Left lung (tissue), 4 donors: ENCODE measurements at regions not wholly inside any gene's neighbourhood (a gene's known extent, or its start where the extent isn't known, plus 50 kb on each side); places are given as distances from the start of the nearest gene placed in this dataset.
"Not testable (repeated sequence)": the region's sequence is repeated elsewhere in the genome, so short reads cannot be mapped to it uniquely, and the experiment has no call there.

Source experiments
- ATAC-seq: fragments of 200-7000 bp; cut with Tn5 transposase; one replicate; pipeline ENCODE4 v1.9.1; 2020; ENCODE audit warnings: moderate library complexity
- DNase-seq, 4 donors: peaks; one replicate each; pipeline ENCODE4 v3.0.0-alpha.2; 2013 to 2020
- H3K27ac ChIP-seq, 2 donors: fragments of 200-600 bp; sonication (generic) in 1 of 2; one replicate each; pipeline versions ENCODE4 v1.5.0 to v1.8.0; 2020 to 2021
- H3K27me3 ChIP-seq, 2 donors: fragments of 200-600 bp; sonication (generic) in 1 of 2; one replicate each; pipeline versions ENCODE4 v1.5.0 to v1.8.0; 2020 to 2021
- H3K36me3 ChIP-seq, 2 donors: fragments of 200-600 bp; sonication (generic) in 1 of 2; one replicate each; pipeline versions ENCODE4 v1.5.0 to v1.8.0; 2020 to 2021
- H3K4me1 ChIP-seq, 2 donors: fragments of 200-600 bp; one replicate each; pipeline ENCODE4 v1.8.0; 2021
- H3K4me3 ChIP-seq, 2 donors: fragments of 200-600 bp; sonication (generic) in 1 of 2; one replicate each; pipeline versions ENCODE4 v1.5.0 to v1.8.0; 2020 to 2021; ENCODE audit warnings: mild to moderate bottlenecking in 1 of 2
- H3K9me3 ChIP-seq, 2 donors: fragments of 200-600 bp; sonication (generic) in 1 of 2; one replicate each; pipeline versions ENCODE4 v1.5.0 to v1.8.0; 2020 to 2021
- CTCF ChIP-seq, 2 donors: fragments of 200-600 bp; sonication (generic) in 1 of 2; IDR thresholded peaks; one replicate each; pipeline versions ENCODE4 v1.5.0 to v1.8.0; 2021; ENCODE audit warnings: antibody characterized with exemption in 2 of 2
- intact Hi-C, 2 donors: fragments of 100-400 bp; cut with DNase I; formaldehyde crosslinking; loops; one replicate each; pipeline versions ENCODE4 v1.11.2 to v1.14.2; 2022
- donor health status: DM: no; HTN: yes; CAD: no.
- donor health status: DM: no; HTN: no; CAD: no.

- H3K36me3 ChIP-seq, result not testable (repeated sequence)
Measured at GRCh38 chr5:97234380-97234779, 51.3 kb upstream of the RIOK2 start.

GRCh38 chr5:97242341-97242740 lies 59.3 kb upstream of the RIOK2 start:
- intact Hi-C loops, result no loop called here
- no peak for DNase-seq
- H3K4me1 ChIP-seq, result no peaks in the 10 kb centered on the region

More at GRCh38 chr5:97234380-97234779, 51.3 kb upstream of the RIOK2 start:
- DNase-seq, intact Hi-C loops, H3K27me3 ChIP-seq, H3K27ac ChIP-seq, H3K4me1 ChIP-seq, H3K9me3 ChIP-seq, H3K4me3 ChIP-seq, ATAC-seq: not testable (repeated sequence)

GRCh38 chr5:97243353-97243752 lies 60.3 kb upstream of the RIOK2 start:
- no peak overlapping the region for H3K4me3 ChIP-seq
- no peak for DNase-seq
- intact Hi-C loops, result no loop called here

More at GRCh38 chr5:97242341-97242740, 59.3 kb upstream of the RIOK2 start:
- ATAC-seq, result no peak
- no peaks in the 10 kb centered on the region for H3K36me3 ChIP-seq
- no peak overlapping the region for H3K27ac ChIP-seq
- no peak overlapping the region for H3K4me3 ChIP-seq
- peaks cover 0 to 5% of the 10 kb centered on the region in 2 donors for H3K9me3 ChIP-seq
- TF ChIP-seq CTCF (IDR thresholded peaks at IDR 0.05), result no peak
- no peaks in the 10 kb centered on the region for H3K27me3 ChIP-seq

GRCh38 chr5:97245386-97245785 lies 62.3 kb upstream of the RIOK2 start:
- no peak for TF ChIP-seq CTCF (IDR thresholded peaks at IDR 0.05)
- no peaks in the 10 kb centered on the region for H3K36me3 ChIP-seq
- no peak overlapping the region for H3K4me3 ChIP-seq
- H3K9me3 ChIP-seq, result no peaks in the 10 kb centered on the region
- no peak overlapping the region for H3K27ac ChIP-seq
- DNase-seq (no peak), ATAC-seq (no peak)
- no peaks in the 10 kb centered on the region for H3K27me3 ChIP-seq
- intact Hi-C loops, result no loop called here
- no peaks in the 10 kb centered on the region for H3K4me1 ChIP-seq

More at GRCh38 chr5:97243353-97243752, 60.3 kb upstream of the RIOK2 start:
- no peak for ATAC-seq
- no peak for TF ChIP-seq CTCF (IDR thresholded peaks at IDR 0.05)
- Histone ChIP-seq H3K4me1 (no peaks in the 10 kb centered on the region), H3K9me3 (peaks cover 0 to 5% of the 10 kb centered on the region in 2 donors), H3K27me3 (no peaks in the 10 kb centered on the region), H3K27ac (no peak overlapping the region), H3K36me3 (no peaks in the 10 kb centered on the region)

GRCh38 chr5:97250113-97250512 lies 67.1 kb upstream of the RIOK2 start:
- no peak overlapping the region for H3K27ac ChIP-seq
- intact Hi-C loops, result no loop called here
- ATAC-seq, result no peak
- TF ChIP-seq CTCF (IDR thresholded peaks at IDR 0.05), result no peak
- no peak for DNase-seq
- H3K27me3 ChIP-seq, result no peaks in the 10 kb centered on the region
- no peak overlapping the region for H3K4me3 ChIP-seq
- H3K9me3 ChIP-seq, result peaks cover 0 to 14% of the 10 kb centered on the region in 2 donors
- no peaks in the 10 kb centered on the region for H3K4me1 ChIP-seq
- no peaks in the 10 kb centered on the region for H3K36me3 ChIP-seq

- H3K4me3 ChIP-seq, result no peak overlapping the region
- H3K27me3 ChIP-seq, result no peaks in the 10 kb centered on the region
- H3K9me3 ChIP-seq, result no peaks in the 10 kb centered on the region
- intact Hi-C loops, result no loop called here
- ATAC-seq, result no peak
- no peaks in the 10 kb centered on the region for H3K4me1 ChIP-seq
- DNase-seq, result no peak
- H3K36me3 ChIP-seq, result no peaks in the 10 kb centered on the region
- TF ChIP-seq CTCF (IDR thresholded peaks at IDR 0.05), result no peak
- no peak overlapping the region for H3K27ac ChIP-seq
Measured at GRCh38 chr5:97266076-97266475, 83.0 kb upstream of the RIOK2 start.
